ENCODE measurements at regions not wholly inside any gene's neighbourhood (a gene's known extent, or its start where the extent isn't known, plus 50 kb on each side); places are given as distances from the start of the nearest gene placed in this dataset.

DNA sequence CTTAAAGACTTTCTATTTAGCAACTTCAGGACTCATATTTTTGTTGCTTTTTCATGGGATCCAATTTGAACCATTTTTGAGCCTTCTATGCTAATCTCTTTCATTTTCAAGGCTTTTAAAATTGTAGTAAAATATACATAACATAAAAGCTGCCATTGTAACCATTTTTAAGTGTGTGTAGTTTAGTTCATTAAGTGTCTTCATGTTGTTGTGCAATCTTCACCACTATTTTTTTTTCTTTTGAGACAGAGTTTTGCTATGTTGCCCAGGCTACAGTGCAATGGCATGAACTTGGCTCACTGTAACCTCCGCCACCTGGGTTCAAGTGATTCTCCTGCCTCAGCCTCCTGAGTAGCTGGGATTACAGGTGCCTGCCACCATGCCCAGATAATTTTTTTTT is 451.6 kb downstream of the TMEM114 start:
- Mint-ChIP-seq H3K4me1 (peaks cover 7% of the 10 kb centered on the region), H3K27me3 (ENCODE audit: low read depth) (peaks cover 2% of the 10 kb centered on the region), H3K36me3 (ENCODE audit: low read depth) (no peaks in the 10 kb centered on the region), H3K4me3 (no peak overlapping the region), H3K9me3 (no peaks in the 10 kb centered on the region), H3K27ac (ENCODE audit: unreplicated experiment) (no peak overlapping the region)
- TF ChIP-seq, protein P1, sequence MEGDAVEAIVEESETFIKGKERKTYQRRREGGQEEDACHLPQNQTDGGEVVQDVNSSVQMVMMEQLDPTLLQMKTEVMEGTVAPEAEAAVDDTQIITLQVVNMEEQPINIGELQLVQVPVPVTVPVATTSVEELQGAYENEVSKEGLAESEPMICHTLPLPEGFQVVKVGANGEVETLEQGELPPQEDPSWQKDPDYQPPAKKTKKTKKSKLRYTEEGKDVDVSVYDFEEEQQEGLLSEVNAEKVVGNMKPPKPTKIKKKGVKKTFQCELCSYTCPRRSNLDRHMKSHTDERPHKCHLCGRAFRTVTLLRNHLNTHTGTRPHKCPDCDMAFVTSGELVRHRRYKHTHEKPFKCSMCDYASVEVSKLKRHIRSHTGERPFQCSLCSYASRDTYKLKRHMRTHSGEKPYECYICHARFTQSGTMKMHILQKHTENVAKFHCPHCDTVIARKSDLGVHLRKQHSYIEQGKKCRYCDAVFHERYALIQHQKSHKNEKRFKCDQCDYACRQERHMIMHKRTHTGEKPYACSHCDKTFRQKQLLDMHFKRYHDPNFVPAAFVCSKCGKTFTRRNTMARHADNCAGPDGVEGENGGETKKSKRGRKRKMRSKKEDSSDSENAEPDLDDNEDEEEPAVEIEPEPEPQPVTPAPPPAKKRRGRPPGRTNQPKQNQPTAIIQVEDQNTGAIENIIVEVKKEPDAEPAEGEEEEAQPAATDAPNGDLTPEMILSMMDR (conservative IDR thresholded peaks at IDR 0.05), result no peak
- no peak for DNase-seq (ENCODE audit: low read depth, low spot score)

- Mint-ChIP-seq H3K4me3 (no peak overlapping the region), H3K4me1 (peaks cover 7% of the 10 kb centered on the region), H3K9me3 (no peaks in the 10 kb centered on the region), H3K27ac (ENCODE audit: unreplicated experiment) (peak overlapping the region; percentile 10), H3K27me3 (ENCODE audit: low read depth) (peaks cover 2% of the 10 kb centered on the region), H3K36me3 (ENCODE audit: low read depth) (no peaks in the 10 kb centered on the region)
- TF ChIP-seq, protein P1 (conservative IDR thresholded peaks at IDR 0.05), result no peak
- no peak for DNase-seq (ENCODE audit: low read depth, low spot score)
Observed at GRCh38 chr16:8137606-8138005, 452.7 kb downstream of the TMEM114 start.

GRCh38 chr16:8130197-8130596 is 460.1 kb downstream of the TMEM114 start:
- no peaks in the 10 kb centered on the region for H3K36me3 Mint-ChIP-seq (ENCODE audit: low read depth)
- H3K9me3 Mint-ChIP-seq, result peaks cover 3% of the 10 kb centered on the region
- TF ChIP-seq, protein P1 (conservative IDR thresholded peaks at IDR 0.05), result no peak
- H3K4me1 Mint-ChIP-seq, result peaks cover 9% of the 10 kb centered on the region
- DNase-seq (ENCODE audit: low read depth, low spot score), result no peak
- H3K27ac Mint-ChIP-seq (ENCODE audit: unreplicated experiment), result no peak overlapping the region
- H3K4me3 Mint-ChIP-seq, result no peak overlapping the region
- peaks cover 4% of the 10 kb centered on the region for H3K27me3 Mint-ChIP-seq (ENCODE audit: low read depth)

- Mint-ChIP-seq H3K4me1 (peaks cover 9% of the 10 kb centered on the region), H3K9me3 (peaks cover 7% of the 10 kb centered on the region), H3K27ac (ENCODE audit: unreplicated experiment) (no peak overlapping the region), H3K4me3 (no peak overlapping the region), H3K36me3 (ENCODE audit: low read depth) (no peaks in the 10 kb centered on the region), H3K27me3 (ENCODE audit: low read depth) (peaks cover 2% of the 10 kb centered on the region)
- DNase-seq (ENCODE audit: low read depth, low spot score), result no peak
- TF ChIP-seq, protein P1 (conservative IDR thresholded peaks at IDR 0.05), result no peak
Observed at GRCh38 chr16:8127070-8127469, 463.2 kb downstream of the TMEM114 start.

- Mint-ChIP-seq H3K27me3 (ENCODE audit: low read depth) (peaks cover under 1% of the 10 kb centered on the region), H3K4me1 (peaks cover 9% of the 10 kb centered on the region), H3K27ac (ENCODE audit: unreplicated experiment) (no peak overlapping the region), H3K9me3 (peaks cover 7% of the 10 kb centered on the region), H3K36me3 (ENCODE audit: low read depth) (no peaks in the 10 kb centered on the region), H3K4me3 (no peak overlapping the region)
- TF ChIP-seq, protein P1 (conservative IDR thresholded peaks at IDR 0.05), result no peak
- no peak for DNase-seq (ENCODE audit: low read depth, low spot score)
Observed at GRCh38 chr16:8126313-8126712, 464.0 kb downstream of the TMEM114 start.

- Mint-ChIP-seq H3K4me1 (no peaks in the 10 kb centered on the region), H3K27me3 (ENCODE audit: low read depth) (no peaks in the 10 kb centered on the region), H3K9me3 (peaks cover 9% of the 10 kb centered on the region), H3K27ac (ENCODE audit: unreplicated experiment) (no peak overlapping the region), H3K36me3 (ENCODE audit: low read depth) (no peaks in the 10 kb centered on the region), H3K4me3 (no peak overlapping the region)
- DNase-seq (ENCODE audit: low read depth, low spot score), result no peak
- TF ChIP-seq, protein P1 (conservative IDR thresholded peaks at IDR 0.05), result no peak
Observed at GRCh38 chr16:8120001-8120400, 470.3 kb downstream of the TMEM114 start.

All from neural crest cell (in vitro differentiated cells).